CD4-positive, alpha-beta T cell treated with Interleukin-15 for 1 hour (primary cell): ENCODE measurements at regions not wholly inside any gene's neighbourhood (a gene's known extent, or its start where the extent isn't known, plus 50 kb on each side); places are given as distances from the start of the nearest gene placed in this dataset.
A peak's percentile ranks its signal among the peaks of the same experiment; 100 is the strongest.
"Not testable (repeated sequence)": the region's sequence is repeated elsewhere in the genome, so short reads cannot be mapped to it uniquely, and the experiment has no call there.

ENCODE experiments used
- DNase-seq: peaks from one replicate; pipeline ENCODE4 v3.0.0-alpha.2; 2020

GRCh38 chrX:35625714-35626113 is 172.4 kb upstream of the MAGEB16 start:
- no peak for DNase-seq

GRCh38 chrX:35626124-35626523 is 172.0 kb upstream of the MAGEB16 start:
- no peak for DNase-seq

GRCh38 chrX:35635971-35636370 is 162.2 kb upstream of the MAGEB16 start:
- not testable (repeated sequence) for DNase-seq

- no peak for DNase-seq
Measured at GRCh38 chrX:35664833-35665232, 133.3 kb upstream of the MAGEB16 start.

- no peak for DNase-seq
Measured at GRCh38 chrX:35665311-35665710, 132.8 kb upstream of the MAGEB16 start.

GRCh38 chrX:35670889-35671288 is 127.3 kb upstream of the MAGEB16 start:
- no peak for DNase-seq

- no peak for DNase-seq
Measured at GRCh38 chrX:35675151-35675550, 123.0 kb upstream of the MAGEB16 start.

GRCh38 chrX:35680940-35681346 is 117.2 kb upstream of the MAGEB16 start:
- DNase-seq: no peak

- DNase-seq: no peak
Measured at GRCh38 chrX:35682476-35682875, 115.7 kb upstream of the MAGEB16 start.

GRCh38 chrX:35696760-35697234 is 101.3 kb upstream of the MAGEB16 start:
- DNase-seq: no peak

- peak; percentile 30 for DNase-seq
Measured at GRCh38 chrX:35699642-35700041, 98.5 kb upstream of the MAGEB16 start.

GRCh38 chrX:35700121-35700520 is 98.0 kb upstream of the MAGEB16 start:
- no peak for DNase-seq

GRCh38 chrX:35711281-35711680 is 86.9 kb upstream of the MAGEB16 start:
- no peak for DNase-seq

GRCh38 chrX:35722128-35722527 is 76.0 kb upstream of the MAGEB16 start:
- no peak for DNase-seq

GRCh38 chrX:35726176-35726575 is 72.0 kb upstream of the MAGEB16 start:
- no peak for DNase-seq

GRCh38 chrX:35728481-35728880 is 69.7 kb upstream of the MAGEB16 start:
- no peak for DNase-seq

GRCh38 chrX:35733879-35734278 is 64.3 kb upstream of the MAGEB16 start:
- no peak for DNase-seq

GRCh38 chrX:35741142-35741541 is 57.0 kb upstream of the MAGEB16 start:
- DNase-seq: no peak

- DNase-seq: no peak
Measured at GRCh38 chrX:35743331-35743730, 54.8 kb upstream of the MAGEB16 start.
